OCI-LY7 (cell line): ENCODE measurements at regions not wholly inside any gene's neighbourhood (a gene's known extent, or its start where the extent isn't known, plus 50 kb on each side); places are given as distances from the start of the nearest gene placed in this dataset.
A peak's percentile ranks its signal among the peaks of the same experiment; 100 is the strongest.

ENCODE experiments used
- BruUV-seq: library from RNA; stranded (reverse); fragments of 400-500 nt; replicated peaks from 2 replicates; lab custom pipeline; 2021; lab: Mats Ljungman, UMichigan
- CTCF ChIA-PET: fragments of 300-600 bp; sonication (Branson Sonifier 250); formaldehyde crosslinking; loops from one replicate; lab custom pipeline; 2022; ENCODE audit warnings: antibody characterized with exemption; ENCODE audit not compliant: unreplicated experiment; lab: Charles Lee
- POLR2A ChIA-PET: fragments of 300-600 bp; sonication (Branson Sonifier 250); formaldehyde crosslinking; loops from one replicate; lab custom pipeline; 2022; ENCODE audit warnings: antibody characterized with exemption; lab: Charles Lee
- DNase-seq: peaks from one replicate; pipeline ENCODE4 v3.0.0-alpha.2; 2015; ENCODE audit warnings: low spot score
- H2AFZ ChIP-seq: fragments of 200-600 bp; sonication (generic), shearing (Covaris generic); 2 replicates; pipeline ENCODE4 v1.6.1; 2014; ENCODE audit warnings: mild to moderate bottlenecking, antibody characterized with exemption, low read length, moderate library complexity
- H3K27ac ChIP-seq: fragments of 200-600 bp; sonication (generic); 2 replicates; pipeline ENCODE4 v1.5.1; 2014; ENCODE audit warnings: mixed run types, low read depth, mild to moderate bottlenecking, moderate library complexity, low read length, inconsistent platforms; ENCODE audit not compliant: poor library complexity, severe bottlenecking
- H3K36me3 ChIP-seq: fragments of 200-600 bp; sonication (generic); 2 replicates; pipeline ENCODE4 v1.6.1; 2014; ENCODE audit warnings: mild to moderate bottlenecking, antibody characterized with exemption, low read length, moderate library complexity, mixed read lengths; ENCODE audit not compliant: insufficient read depth
- H3K4me1 ChIP-seq: fragments of 200-600 bp; sonication (generic); 2 replicates; pipeline ENCODE4 v1.5.1; 2014; ENCODE audit warnings: mild to moderate bottlenecking, low read length; ENCODE audit not compliant: insufficient read depth, poor library complexity, severe bottlenecking
- H3K4me2 ChIP-seq: fragments of 200-600 bp; sonication (generic); 2 replicates; pipeline ENCODE4 v1.6.1; 2014; ENCODE audit warnings: mild to moderate bottlenecking, low read length
- H3K4me3 ChIP-seq: fragments of 200-600 bp; sonication (generic); 2 replicates; pipeline ENCODE4 v1.5.1; 2014; ENCODE audit warnings: mild to moderate bottlenecking, low read depth, low read length; ENCODE audit not compliant: poor library complexity, severe bottlenecking
- H3K79me2 ChIP-seq: fragments of 200-600 bp; sonication (generic); 2 replicates; pipeline ENCODE4 v1.6.1; 2016; ENCODE audit warnings: low read depth, mild to moderate bottlenecking, low read length, moderate library complexity, mixed read lengths; ENCODE audit not compliant: insufficient read depth
- H3K9me2 ChIP-seq: fragments of 200-600 bp; sonication (generic); 2 replicates; pipeline ENCODE4 v1.6.1; 2016; ENCODE audit warnings: mild to moderate bottlenecking, low read length, mixed read lengths; ENCODE audit not compliant: insufficient read depth
- H3K9me3 ChIP-seq: fragments of 200-600 bp; sonication (generic); 2 replicates; pipeline ENCODE4 v1.6.1; 2014; ENCODE audit warnings: mild to moderate bottlenecking, mixed run types, low read length, mixed read lengths
- H4K20me1 ChIP-seq: fragments of 200-600 bp; sonication (generic); 2 replicates; pipeline ENCODE4 v1.6.1; 2014; ENCODE audit warnings: mild to moderate bottlenecking, antibody characterized with exemption, low read length, moderate library complexity, mixed read lengths; ENCODE audit not compliant: insufficient read depth
- EZH2phosphoT487 ChIP-seq: fragments of 200-600 bp; sonication (generic); IDR thresholded peaks from 2 replicates; pipeline ENCODE4 v1.6.1; 2018; ENCODE audit warnings: low read depth, borderline replicate concordance, mild to moderate bottlenecking, mixed run types, antibody characterized with exemption, low read length, moderate library complexity, mixed read lengths
- intact Hi-C: fragments of 100-400 bp; cut with micrococcal nuclease; formaldehyde crosslinking; loops from one replicate; pipeline ENCODE4 v1.10.0; 2022; ENCODE audit not compliant: unreplicated experiment
- TF ChIP-seq, protein P1 (sequence below): fragments of 200-600 bp; sonication (generic); conservative IDR thresholded peaks from 2 replicates; pipeline ENCODE4 v1.5.1; 2014; ENCODE audit warnings: mild to moderate bottlenecking, antibody characterized with exemption, low read length, moderate library complexity, mixed read lengths

GRCh38 chr3:880371-880770 is 212.5 kb upstream of the CNTN6 start:
- ChIA-PET POLR2A (no interaction called here), CTCF (no interaction called here)
- H3K4me3 ChIP-seq: no peak overlapping the region
- H4K20me1 ChIP-seq: no peaks in the 10 kb centered on the region
- no peak overlapping the region for H3K27ac ChIP-seq
- no peaks in the 10 kb centered on the region for H3K36me3 ChIP-seq
- no peaks in the 10 kb centered on the region for H3K4me1 ChIP-seq
- H3K79me2 ChIP-seq: no peaks in the 10 kb centered on the region
- no TSS peak for BruUV-seq
- TF ChIP-seq, protein P1, sequence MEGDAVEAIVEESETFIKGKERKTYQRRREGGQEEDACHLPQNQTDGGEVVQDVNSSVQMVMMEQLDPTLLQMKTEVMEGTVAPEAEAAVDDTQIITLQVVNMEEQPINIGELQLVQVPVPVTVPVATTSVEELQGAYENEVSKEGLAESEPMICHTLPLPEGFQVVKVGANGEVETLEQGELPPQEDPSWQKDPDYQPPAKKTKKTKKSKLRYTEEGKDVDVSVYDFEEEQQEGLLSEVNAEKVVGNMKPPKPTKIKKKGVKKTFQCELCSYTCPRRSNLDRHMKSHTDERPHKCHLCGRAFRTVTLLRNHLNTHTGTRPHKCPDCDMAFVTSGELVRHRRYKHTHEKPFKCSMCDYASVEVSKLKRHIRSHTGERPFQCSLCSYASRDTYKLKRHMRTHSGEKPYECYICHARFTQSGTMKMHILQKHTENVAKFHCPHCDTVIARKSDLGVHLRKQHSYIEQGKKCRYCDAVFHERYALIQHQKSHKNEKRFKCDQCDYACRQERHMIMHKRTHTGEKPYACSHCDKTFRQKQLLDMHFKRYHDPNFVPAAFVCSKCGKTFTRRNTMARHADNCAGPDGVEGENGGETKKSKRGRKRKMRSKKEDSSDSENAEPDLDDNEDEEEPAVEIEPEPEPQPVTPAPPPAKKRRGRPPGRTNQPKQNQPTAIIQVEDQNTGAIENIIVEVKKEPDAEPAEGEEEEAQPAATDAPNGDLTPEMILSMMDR: no peak
- TF ChIP-seq EZH2phosphoT487: no peak
- no peak overlapping the region for H2AFZ ChIP-seq
- no peak for DNase-seq
- no peak overlapping the region for H3K4me2 ChIP-seq
- no peaks in the 10 kb centered on the region for H3K9me3 ChIP-seq
- intact Hi-C loops: no loop called here
- H3K9me2 ChIP-seq: no peaks in the 10 kb centered on the region

- H3K79me2 ChIP-seq: no peaks in the 10 kb centered on the region
- intact Hi-C loops: no loop called here
- no peak overlapping the region for H3K4me3 ChIP-seq
- no TSS peak for BruUV-seq
- POLR2A ChIA-PET: interaction anchor here (0.6 to 1.2 kb wide), 2 partner anchors 18 to 39 kb away, joined by 3 read pairs; no protein-coding TSS in a partner anchor
- no peak for DNase-seq
- H3K4me2 ChIP-seq: no peak overlapping the region
- H3K36me3 ChIP-seq: no peaks in the 10 kb centered on the region
- no peaks in the 10 kb centered on the region for H3K9me3 ChIP-seq
- H3K4me1 ChIP-seq: no peaks in the 10 kb centered on the region
- H3K27ac ChIP-seq: no peak overlapping the region
- no peaks in the 10 kb centered on the region for H3K9me2 ChIP-seq
- no peak overlapping the region for H2AFZ ChIP-seq
- H4K20me1 ChIP-seq: no peaks in the 10 kb centered on the region
- TF ChIP-seq, protein P1: no peak
- no peak for TF ChIP-seq EZH2phosphoT487
- CTCF ChIA-PET: no interaction called here
Observed at GRCh38 chr3:882533-882932, 210.3 kb upstream of the CNTN6 start.

DNA sequence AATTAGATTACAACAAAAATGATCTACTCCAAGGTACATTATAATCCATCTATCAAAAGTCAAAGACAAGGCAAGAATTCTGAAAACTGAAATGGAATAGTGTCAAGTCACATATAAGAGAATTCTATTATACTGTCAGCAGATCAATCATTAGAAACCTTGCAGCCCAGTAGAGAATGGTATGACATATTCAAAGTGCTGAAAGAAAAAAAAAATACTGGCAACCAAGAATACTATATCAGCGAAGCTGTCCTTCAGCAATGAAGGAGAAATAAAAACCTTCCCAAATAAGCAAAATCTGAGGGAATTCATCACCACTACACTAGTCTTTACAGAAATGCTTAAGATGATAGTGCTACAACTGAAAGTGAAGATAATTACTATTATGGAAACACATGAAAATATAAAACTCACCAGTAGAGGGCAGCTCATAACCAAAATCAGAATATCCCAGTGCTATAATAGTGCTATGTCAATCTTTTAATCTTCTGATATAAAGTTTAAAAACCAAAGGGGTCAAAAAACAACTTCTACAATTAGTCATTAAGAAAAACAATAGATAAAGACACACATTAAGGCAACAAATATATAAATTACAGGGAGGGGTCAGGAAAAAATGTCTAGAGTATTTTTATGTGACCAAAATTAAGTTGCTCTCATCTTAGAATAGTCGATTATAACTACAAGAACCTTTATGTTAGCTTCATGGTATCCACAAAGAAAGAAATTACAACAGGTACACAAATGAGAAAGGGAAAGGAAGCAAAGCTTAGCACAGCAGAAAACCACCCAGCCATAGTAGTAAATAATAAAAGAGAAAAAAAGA is 190.7 kb upstream of the CNTN6 start:
- DNase-seq: peak; percentile 22
- BruUV-seq: no TSS peak
- Histone ChIP-seq H3K4me3 (no peak overlapping the region), H3K4me2 (no peak overlapping the region), H2AFZ (no peak overlapping the region), H3K27ac (no peak overlapping the region), H3K79me2 (no peaks in the 10 kb centered on the region), H3K36me3 (no peaks in the 10 kb centered on the region), H3K9me2 (no peaks in the 10 kb centered on the region), H3K4me1 (no peaks in the 10 kb centered on the region), H4K20me1 (no peaks in the 10 kb centered on the region), H3K9me3 (no peaks in the 10 kb centered on the region)
- CTCF ChIA-PET: no interaction called here
- TF ChIP-seq EZH2phosphoT487: no peak
- TF ChIP-seq, protein P1: peak; percentile 87
- intact Hi-C loops: no loop called here
- POLR2A ChIA-PET: no interaction called here
